Lung microvascular endothelial cell (primary cell): ENCODE measurements at regions not wholly inside any gene's neighbourhood (a gene's known extent, or its start where the extent isn't known, plus 50 kb on each side); places are given as distances from the start of the nearest gene placed in this dataset.

ENCODE experiments used
- DNase-seq, 2 donors: peaks; one replicate each; pipeline versions ENCODE4 v3.0.0 to v3.0.0-alpha.2; 2010; ENCODE audit warnings: low read depth in 2 of 2

GRCh38 chr9:7957803-7958202 lies 158.2 kb upstream of the DMAC1 start:
- DNase-seq = no peak

GRCh38 chr9:7947577-7947976 lies 148.0 kb upstream of the DMAC1 start:
- DNase-seq = no peak

- DNase-seq = no peak
Observed at GRCh38 chr9:7946458-7946857, 146.9 kb upstream of the DMAC1 start.

DNA sequence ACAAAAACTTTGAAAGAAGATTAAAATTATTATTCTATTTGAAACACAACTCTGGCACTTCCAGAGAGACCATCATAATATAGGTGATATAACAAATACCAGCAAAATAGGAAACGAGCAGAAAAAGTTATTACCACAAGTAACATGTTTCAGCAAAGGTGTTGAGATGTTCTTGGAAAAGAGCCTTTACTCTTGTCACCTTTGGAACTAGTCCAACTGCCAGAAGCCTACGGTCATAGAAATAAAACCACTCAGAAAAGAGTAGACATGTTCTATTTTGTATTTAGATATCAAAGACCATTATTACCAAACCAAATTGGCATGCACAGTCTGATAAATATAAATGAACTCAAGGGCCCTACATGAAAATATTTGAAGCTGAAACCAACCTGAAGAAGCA lies 145.0 kb upstream of the DMAC1 start:
- DNase-seq = no peak

DNA sequence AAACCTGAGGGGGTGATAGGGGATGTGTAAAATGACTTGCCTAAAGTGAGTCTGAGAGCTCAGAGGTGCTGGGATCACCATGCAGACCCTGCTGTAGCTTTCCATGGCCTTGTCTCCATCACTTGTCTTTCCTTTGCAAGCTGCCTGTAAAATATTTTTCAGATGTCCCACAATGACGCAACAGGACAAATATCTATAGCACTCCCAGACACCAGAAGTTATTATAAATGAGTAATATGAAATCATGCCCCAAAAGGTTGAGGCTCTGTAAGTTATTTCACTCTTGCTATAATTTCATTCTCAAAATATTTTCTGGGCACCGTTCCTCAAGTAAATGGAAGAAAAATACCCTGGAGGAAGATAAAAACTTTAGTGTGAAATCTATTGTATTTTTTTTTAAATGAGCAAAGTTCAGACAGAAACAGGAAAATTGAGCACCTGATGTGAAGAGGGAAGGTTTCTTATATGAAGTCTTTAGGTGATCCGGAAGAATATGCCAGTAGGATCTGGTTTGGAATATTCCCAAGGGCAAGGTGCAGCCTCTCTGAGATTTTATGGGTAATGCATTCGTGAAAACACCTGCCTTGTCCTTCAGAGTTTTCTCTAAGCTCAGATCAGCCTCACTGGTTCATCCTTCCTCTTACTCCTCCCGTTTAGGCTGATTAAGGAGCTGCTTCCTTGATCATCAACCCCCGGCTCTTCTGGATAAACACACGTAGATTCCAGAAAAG lies 138.3 kb upstream of the DMAC1 start:
- DNase-seq = no peak

DNA sequence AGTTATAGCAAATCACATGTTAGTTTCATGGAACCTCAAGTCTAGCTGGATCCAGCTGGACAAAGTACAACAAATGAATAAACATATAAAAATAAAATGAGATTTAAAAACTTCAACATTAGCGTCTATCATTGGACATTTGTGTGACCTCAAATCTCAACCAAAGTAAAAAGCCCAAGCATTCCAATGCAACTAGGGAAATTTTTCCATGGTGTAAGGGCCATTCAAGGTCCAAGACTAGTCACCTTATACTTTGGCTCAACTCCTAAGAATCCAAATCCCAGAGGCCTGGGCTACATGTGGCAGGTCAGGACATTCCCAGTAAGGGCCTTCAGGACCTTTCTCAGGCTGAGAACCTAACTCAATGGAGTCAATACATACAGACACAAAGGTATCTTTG lies 137.4 kb upstream of the DMAC1 start:
- DNase-seq = no peak

- no peak for DNase-seq
Observed at GRCh38 chr9:7936163-7936562, 136.6 kb upstream of the DMAC1 start.

DNA sequence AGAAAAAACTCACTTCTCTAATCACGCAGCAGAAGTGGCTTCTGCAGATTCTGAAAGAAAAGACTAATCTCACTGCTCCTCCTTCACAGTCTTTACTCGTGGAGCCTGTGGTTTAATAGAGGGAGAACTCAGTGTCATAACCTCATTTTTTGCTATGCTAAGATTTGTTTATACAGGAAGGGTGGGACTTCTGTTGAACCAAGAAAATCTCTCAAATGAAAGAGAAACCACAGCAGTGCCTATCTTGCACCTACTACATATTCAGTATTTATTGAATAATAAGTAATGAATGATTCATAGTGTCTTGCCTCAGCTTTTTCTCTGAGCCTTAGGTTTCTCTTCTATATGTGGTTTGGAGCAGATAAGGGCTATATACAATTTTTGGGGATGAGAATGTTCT lies 136.1 kb upstream of the DMAC1 start:
- no peak for DNase-seq

- no peak for DNase-seq
Observed at GRCh38 chr9:7932767-7933166, 133.2 kb upstream of the DMAC1 start.

DNA sequence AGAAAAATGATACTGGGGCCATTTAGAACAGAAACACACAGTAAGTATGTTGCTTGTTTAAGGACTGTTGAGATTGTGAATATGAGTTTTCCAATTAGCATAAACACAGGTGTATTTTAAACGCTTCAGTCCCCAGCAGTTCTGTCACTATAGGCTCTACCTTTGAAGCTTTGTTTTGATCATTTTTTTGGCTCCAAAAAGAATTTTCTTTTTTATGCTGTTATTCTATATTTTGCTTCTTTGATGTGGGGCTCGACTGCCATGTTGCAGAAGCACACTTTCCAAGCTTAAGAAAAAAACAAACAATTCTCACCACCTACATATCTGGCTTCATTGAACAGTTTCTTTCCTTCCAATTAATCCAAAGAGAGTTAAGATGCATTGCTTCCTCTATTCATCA lies 131.0 kb upstream of the DMAC1 start:
- no peak for DNase-seq

DNA sequence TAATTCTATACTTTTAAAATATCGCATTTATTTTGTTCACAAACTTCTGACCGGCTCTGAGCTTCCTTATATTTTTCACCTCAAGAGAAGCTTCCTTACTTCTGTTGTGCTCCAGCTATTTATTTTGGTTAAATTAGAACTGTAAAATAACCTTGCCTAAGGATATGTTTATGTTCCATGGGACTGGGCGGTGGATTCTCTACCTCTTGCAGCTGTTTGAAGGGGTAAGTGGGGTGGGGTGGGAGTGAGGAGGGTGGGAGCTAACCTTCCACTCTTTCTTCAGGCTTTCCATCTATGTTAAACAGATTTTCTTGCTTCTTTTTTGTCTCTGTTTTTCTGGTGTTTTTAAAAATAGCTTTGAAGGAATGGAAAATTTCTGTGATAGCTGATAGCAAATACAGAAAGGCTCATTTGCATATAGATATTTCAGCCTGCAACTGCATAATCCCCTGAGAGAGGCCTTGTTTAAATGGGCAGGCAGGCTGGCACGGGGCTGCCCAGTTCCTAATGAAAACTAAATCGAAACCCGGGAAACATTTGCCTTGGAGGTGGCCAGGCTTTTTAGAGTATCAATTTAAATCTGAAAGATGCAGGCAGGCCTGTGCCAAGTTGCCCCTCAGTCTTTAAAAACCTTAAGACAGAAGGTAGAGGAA lies 122.1 kb upstream of the DMAC1 start:
- DNase-seq = no peak

DNA sequence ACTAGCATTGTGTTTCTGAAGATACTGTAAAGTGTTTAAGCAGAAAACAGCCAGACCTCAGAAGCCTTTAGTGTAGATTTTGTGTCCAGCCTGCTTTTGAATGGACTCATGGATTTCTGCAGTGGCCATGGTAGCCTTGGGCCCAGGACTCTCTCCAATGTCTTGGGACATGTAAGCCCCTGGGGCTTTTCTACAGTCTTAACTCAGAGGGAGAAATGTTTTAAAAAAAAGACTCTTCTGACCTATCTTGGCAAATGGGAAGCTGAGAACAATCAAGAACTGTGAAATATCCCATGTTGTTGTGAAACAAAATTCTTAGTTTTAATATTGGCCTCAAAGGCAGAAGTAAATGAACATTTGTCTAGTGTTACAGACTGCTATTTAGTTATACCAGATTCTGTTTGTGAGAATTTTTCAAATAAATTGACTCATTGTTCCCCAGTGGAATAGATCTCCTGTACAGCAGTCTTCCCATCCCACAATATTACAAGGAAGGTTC lies 112.5 kb upstream of the DMAC1 start:
- DNase-seq = no peak

DNA sequence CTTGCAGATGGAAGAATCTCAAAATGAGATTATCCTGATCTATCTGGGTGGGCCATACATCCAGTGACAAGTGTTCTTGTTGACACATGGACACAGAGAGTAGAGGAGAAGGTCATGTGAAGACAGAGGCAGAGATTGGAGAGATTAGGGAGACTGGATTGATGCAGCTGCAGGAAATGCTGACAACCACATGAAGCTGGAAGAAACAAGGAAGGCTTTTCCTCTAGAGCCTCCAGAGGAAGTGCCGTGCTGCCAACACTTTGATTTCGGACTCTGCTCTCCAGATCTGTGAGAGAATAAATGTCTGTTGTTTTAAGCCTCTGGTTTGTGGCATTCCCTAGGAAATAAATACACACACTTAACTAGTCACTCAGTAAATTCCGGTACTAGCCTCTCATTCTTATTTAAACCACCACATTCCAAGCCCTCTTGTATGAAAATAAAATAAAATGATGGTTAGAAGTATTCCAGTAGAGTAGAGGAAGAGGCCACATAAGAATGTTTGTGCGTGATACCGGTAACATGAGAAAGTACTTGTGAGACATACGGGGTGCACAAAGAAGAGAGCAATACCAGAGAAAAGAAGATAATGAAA lies 110.9 kb upstream of the DMAC1 start:
- DNase-seq = no peak

- no peak for DNase-seq
Observed at GRCh38 chr9:7909537-7909936, 110.0 kb upstream of the DMAC1 start.

DNA sequence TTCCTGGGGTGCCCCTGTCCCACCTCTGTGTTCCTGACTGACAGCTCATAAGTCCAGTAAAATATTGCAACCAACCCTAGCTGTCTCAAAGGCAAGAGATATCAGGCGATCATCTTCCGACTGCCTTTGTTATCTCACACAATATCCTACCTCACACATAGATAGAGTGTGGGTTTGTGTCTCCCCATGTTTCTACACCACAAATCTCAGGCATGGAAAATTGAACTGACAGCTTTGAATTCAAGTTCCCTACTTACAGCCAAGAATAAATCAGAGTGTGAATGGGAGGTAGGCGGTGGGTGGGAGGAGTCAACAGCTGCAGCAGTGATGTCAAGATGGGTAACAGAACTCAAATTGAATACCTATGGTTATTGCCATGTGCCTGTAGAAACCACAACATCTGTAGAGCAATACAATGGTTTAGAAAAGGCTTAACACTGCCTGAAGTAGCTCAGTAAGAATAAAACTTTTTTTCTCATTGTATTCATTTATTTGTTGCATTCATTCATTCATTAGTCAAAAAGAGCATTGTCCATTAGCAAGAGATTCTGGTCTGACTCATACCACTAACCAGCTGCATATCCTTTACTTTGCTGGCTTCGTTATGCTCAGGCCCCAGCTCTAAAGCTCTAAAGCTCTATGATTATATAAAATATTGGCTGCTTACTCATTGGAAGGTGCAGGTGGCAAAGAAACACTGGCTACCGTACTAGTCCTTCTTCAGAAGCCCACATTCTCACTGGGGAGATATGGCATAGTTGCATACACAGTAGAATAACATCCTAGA lies 108.2 kb upstream of the DMAC1 start:
- no peak for DNase-seq

DNA sequence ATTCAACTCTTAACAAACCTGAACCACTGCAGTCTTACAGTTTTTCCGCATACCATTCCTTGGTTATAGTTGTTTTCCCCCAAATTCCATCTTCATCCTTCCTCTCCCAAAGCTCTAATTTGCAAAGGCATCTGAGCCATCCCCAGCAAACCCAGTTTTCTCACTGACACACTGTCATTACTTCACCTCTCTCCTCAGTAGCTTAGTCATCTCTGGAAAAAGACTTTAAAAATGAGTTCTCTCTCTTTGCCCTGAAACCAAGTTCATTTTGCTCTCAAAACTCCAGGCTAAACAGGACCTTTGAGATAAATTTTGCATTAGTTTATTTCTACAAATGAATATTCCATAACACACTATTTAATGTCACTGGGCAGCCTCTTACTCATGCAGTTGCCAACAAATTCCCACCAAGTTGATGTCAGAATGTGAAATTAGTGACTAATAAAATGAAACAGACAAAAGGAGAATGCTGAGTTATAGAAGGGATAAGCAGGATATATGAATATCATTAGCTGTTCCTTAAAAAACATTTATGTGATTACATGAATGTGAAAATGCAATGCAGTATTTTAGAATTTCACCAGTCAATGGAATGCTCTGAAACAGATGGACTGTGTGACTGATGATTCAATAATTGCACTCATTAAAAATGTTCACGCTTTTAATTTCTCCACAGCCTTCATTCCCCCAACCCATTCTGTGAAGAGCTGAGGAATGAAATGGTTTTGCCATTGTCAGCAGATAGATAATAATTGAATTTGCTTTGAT lies 107.4 kb upstream of the DMAC1 start:
- DNase-seq = no peak

DNA sequence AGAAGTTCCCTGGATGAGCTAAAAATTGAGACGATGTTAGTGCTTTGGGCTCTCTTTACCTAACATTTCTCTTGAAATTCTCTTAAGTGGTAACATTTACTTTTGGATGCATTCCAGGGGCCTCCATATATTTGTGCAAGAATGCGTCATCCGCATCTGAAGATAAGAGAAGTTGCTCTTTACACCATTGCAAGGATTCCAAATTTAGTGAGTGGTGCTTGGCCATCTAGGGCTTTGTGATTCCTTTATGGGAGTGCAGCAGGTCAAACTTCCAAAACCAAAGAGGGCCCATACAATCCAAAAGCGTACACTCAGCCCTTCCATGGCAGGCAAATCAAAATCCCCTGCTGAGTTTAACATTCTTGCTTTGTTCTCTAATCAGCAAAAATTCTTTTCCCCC lies 102.0 kb upstream of the DMAC1 start:
- DNase-seq = no peak

GRCh38 chr9:7900541-7900940 lies 101.0 kb upstream of the DMAC1 start:
- DNase-seq = no peak

DNA sequence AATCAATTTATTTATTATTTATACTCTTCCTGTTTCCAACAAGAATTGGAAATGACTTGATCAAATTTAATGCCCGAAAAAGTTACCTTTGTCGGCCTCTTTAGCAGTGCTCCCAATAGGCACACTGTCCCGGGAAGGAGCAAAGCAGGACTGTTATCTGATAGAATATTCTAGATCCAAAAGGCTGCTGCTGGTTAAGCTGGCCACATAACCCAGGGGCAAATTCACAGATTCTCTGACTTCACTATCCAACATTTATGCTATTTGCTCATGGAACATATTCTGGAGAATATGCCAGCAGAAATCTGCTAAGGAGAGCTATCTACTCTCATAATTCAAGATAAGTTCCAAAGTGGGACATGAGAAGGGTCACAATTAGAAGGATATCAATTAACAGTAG lies 100.2 kb upstream of the DMAC1 start:
- no peak for DNase-seq

GRCh38 chr9:7894231-7894630 lies 94.7 kb upstream of the DMAC1 start:
- DNase-seq = no peak

- DNase-seq = no peak
Observed at GRCh38 chr9:7892975-7893374, 93.4 kb upstream of the DMAC1 start.
